ENCODE measurements at regions not wholly inside any gene's neighbourhood (a gene's known extent, or its start where the extent isn't known, plus 50 kb on each side); places are given as distances from the start of the nearest gene placed in this dataset.

- TF ChIP-seq RCOR1 (IDR thresholded peaks at IDR 0.05; ENCODE audit: low read length) (no peak), CTCF (IDR thresholded peaks at IDR 0.05) (0 out of 2 replicates have a peak, but pooled peaks have one; percentile 12), MXI1 (IDR thresholded peaks at IDR 0.05; ENCODE audit: low read depth, low read length) (no peak)
- WGBS (ENCODE audit: low lambda C conversion rate), result 71% methylated on average over 7 of the region's 18 CpGs
- H3K4me1 ChIP-seq (ENCODE audit: control insufficient read depth in 1 of 2, insufficient read depth in 2 of 2, low read depth in 1 of 2, low read length in 1 of 2), result peaks cover 0 to 21% of the 10 kb centered on the region in 2 experiments; a peak in 1 of 4 replicates
- H3K4me3 ChIP-seq (ENCODE audit: low read depth in 2 of 2, low read length in 1 of 2), result no peak overlapping the region
- no peak overlapping the region for H3K4me2 ChIP-seq
- ChIA-PET POLR2A (no interaction called here), CTCF (interaction anchor here (1.7 kb wide), 1 partner anchor 10 kb away, joined by 5 read pairs; no protein-coding TSS in a partner anchor)
- no peak overlapping the region for H2AFZ ChIP-seq (ENCODE audit: low read depth)
- no peak overlapping the region for H3K9ac ChIP-seq
- peak overlapping the region in 1 of 2 experiments; percentile 23; a peak in 1 of 4 replicates for H3K27ac ChIP-seq (ENCODE audit: low read depth in 2 of 2, low read length in 1 of 2)
- no peak for DNase-seq
- no peaks in the 10 kb centered on the region for H3K36me3 ChIP-seq (replicated peaks in 1 of 2; ENCODE audit: control insufficient read depth in 1 of 2, insufficient read depth in 2 of 2, low read length in 1 of 2)
- H3K9me2 ChIP-seq, result no peaks in the 10 kb centered on the region
- no peaks in the 10 kb centered on the region for H3K79me2 ChIP-seq (ENCODE audit: insufficient read depth)
- no peaks in the 10 kb centered on the region for H4K20me1 ChIP-seq (ENCODE audit: insufficient read depth)
- no peaks in the 10 kb centered on the region for H3K9me3 ChIP-seq
- no peaks in the 10 kb centered on the region for H3K27me3 ChIP-seq (ENCODE audit: insufficient read depth)
- no peaks in the 10 kb centered on the region for H3F3A ChIP-seq (replicated peaks; ENCODE audit: insufficient read depth)
These were observed 180.3 kb upstream of the RTL1 start for GRCh38 chr14:101083564-101084435.

- Histone ChIP-seq H3K4me2 (no peak overlapping the region), H3K27ac (ENCODE audit: low read depth in 2 of 2, low read length in 1 of 2) (no peak overlapping the region; a peak in 1 of 4 replicates), H3K79me2 (ENCODE audit: insufficient read depth) (no peaks in the 10 kb centered on the region), H3K4me1 (ENCODE audit: control insufficient read depth in 1 of 2, insufficient read depth in 2 of 2, low read depth in 1 of 2, low read length in 1 of 2) (peaks cover 0 to 22% of the 10 kb centered on the region in 2 experiments; a peak in 1 of 4 replicates), H3K27me3 (ENCODE audit: insufficient read depth) (no peaks in the 10 kb centered on the region), H3K4me3 (ENCODE audit: low read depth in 2 of 2, low read length in 1 of 2) (no peak overlapping the region), H4K20me1 (ENCODE audit: insufficient read depth) (no peaks in the 10 kb centered on the region), H3F3A (replicated peaks; ENCODE audit: insufficient read depth) (no peaks in the 10 kb centered on the region), H3K36me3 (replicated peaks in 1 of 2; ENCODE audit: control insufficient read depth in 1 of 2, insufficient read depth in 2 of 2, low read length in 1 of 2) (no peaks in the 10 kb centered on the region), H2AFZ (ENCODE audit: low read depth) (no peak overlapping the region), H3K9me3 (no peaks in the 10 kb centered on the region), H3K9me2 (no peaks in the 10 kb centered on the region), H3K9ac (no peak overlapping the region)
- WGBS (ENCODE audit: low lambda C conversion rate), result 80% methylated on average over 6 of the region's 6 CpGs
- TF ChIP-seq MXI1 (IDR thresholded peaks at IDR 0.05; ENCODE audit: low read depth, low read length), result no peak
- no peak for DNase-seq
- ChIA-PET CTCF (no interaction called here), POLR2A (no interaction called here)
These were observed 180.9 kb upstream of the RTL1 start for GRCh38 chr14:101084436-101084826.

GRCh38 chr14:101086926-101087325 lies 183.4 kb upstream of the RTL1 start:
- CTCF ChIA-PET, result interaction anchor here (0.5 to 1.6 kb wide), 4 partner anchors 43 to 503 kb away, joined by 3 to 7 read pairs (median 3); no protein-coding TSS in a partner anchor
- no peaks in the 10 kb centered on the region for H4K20me1 ChIP-seq (ENCODE audit: insufficient read depth)
- no peaks in the 10 kb centered on the region for H3K79me2 ChIP-seq (ENCODE audit: insufficient read depth)
- H3K9ac ChIP-seq, result no peak overlapping the region
- no peak for DNase-seq
- peak overlapping the region in 1 of 2 experiments; percentile 95; a peak in 1 of 4 replicates for H3K27ac ChIP-seq (ENCODE audit: low read depth in 2 of 2, low read length in 1 of 2)
- H3K4me3 ChIP-seq (ENCODE audit: low read depth in 2 of 2, low read length in 1 of 2), result no peak overlapping the region
- H2AFZ ChIP-seq (ENCODE audit: low read depth), result no peak overlapping the region
- H3K27me3 ChIP-seq (ENCODE audit: insufficient read depth), result no peaks in the 10 kb centered on the region
- no peaks in the 10 kb centered on the region for H3K36me3 ChIP-seq (replicated peaks in 1 of 2; ENCODE audit: control insufficient read depth in 1 of 2, insufficient read depth in 2 of 2, low read length in 1 of 2)
- POLR2A ChIA-PET, result no interaction called here
- H3K9me2 ChIP-seq, result no peaks in the 10 kb centered on the region
- 26% methylated on average over 3 of the region's 3 CpGs for WGBS (ENCODE audit: low lambda C conversion rate)
- H3F3A ChIP-seq (replicated peaks; ENCODE audit: insufficient read depth), result no peaks in the 10 kb centered on the region
- H3K4me2 ChIP-seq, result no peak overlapping the region
- no peaks in the 10 kb centered on the region for H3K9me3 ChIP-seq
- H3K4me1 ChIP-seq (ENCODE audit: control insufficient read depth in 1 of 2, insufficient read depth in 2 of 2, low read depth in 1 of 2, low read length in 1 of 2), result peaks cover 0 to 24% of the 10 kb centered on the region in 2 experiments; a peak in 2 of 4 replicates
- TF ChIP-seq MEF2A (IDR thresholded peaks at IDR 0.05; ENCODE audit: borderline replicate concordance, low read depth), result no peak
- no peak for TF ChIP-seq FOXM1 (IDR thresholded peaks at IDR 0.05; ENCODE audit: low read depth)
- TF ChIP-seq RCOR1 (IDR thresholded peaks at IDR 0.05; ENCODE audit: low read length), result no peak
- no peak for TF ChIP-seq RXRA (IDR thresholded peaks at IDR 0.05; ENCODE audit: borderline replicate concordance, low read depth)
- TF ChIP-seq SIN3A (IDR thresholded peaks at IDR 0.05; ENCODE audit: borderline replicate concordance, low read depth, low read length), result no peak
- no peak for TF ChIP-seq REST (IDR thresholded peaks at IDR 0.05; ENCODE audit: low read depth, low read length)
- TF ChIP-seq PBX3 (IDR thresholded peaks at IDR 0.05), result no peak
- TF ChIP-seq USF1 (IDR thresholded peaks at IDR 0.05; ENCODE audit: borderline replicate concordance, low read depth), result no peak
- no peak for TF ChIP-seq FOXJ3 (CRISPR knock-in tag; IDR thresholded peaks at IDR 0.05)

All from SK-N-SH (cell line).